HCT116 (cell line): ENCODE measurements at regions not wholly inside any gene's neighbourhood (a gene's known extent, or its start where the extent isn't known, plus 50 kb on each side); places are given as distances from the start of the nearest gene placed in this dataset.
"Not testable (repeated sequence)": the region's sequence is repeated elsewhere in the genome, so short reads cannot be mapped to it uniquely, and the experiment has no call there.

ENCODE experiments used
- ATF3 ChIP-seq: IDR thresholded peaks from 2 replicates; pipeline ENCODE4 v1.6.1; 2012
- CTCF ChIP-seq, 3 experiments: fragments of 200-600 bp in 1 of 3; sonication (generic) in 1 of 3; IDR thresholded peaks in 2 of 3; conservative IDR thresholded peaks in 1 of 3; 2 replicates each; pipeline ENCODE4 v1.5.1; 2012 to 2017; ENCODE audit warnings: low read depth in 2 of 3, low read length in 2 of 3, antibody characterized with exemption in 1 of 3, borderline replicate concordance in 1 of 3, control low read depth in 1 of 3, mild to moderate bottlenecking in 1 of 3, mixed read lengths in 1 of 3, mixed run types in 1 of 3, moderate library complexity in 1 of 3; ENCODE audit not compliant: insufficient read depth in 1 of 3

GRCh38 chr2:91503572-91503958 is 2812.1 kb downstream of the RPIA start:
- not testable (repeated sequence) for TF ChIP-seq ATF3; CTCF (IDR thresholded peaks at IDR 0.05 in 2 of 3, conservative IDR thresholded peaks at IDR 0.05 in 1 of 3; ENCODE audit: borderline replicate concordance in 1 of 3, insufficient read depth in 1 of 3, low read depth in 2 of 3, low read length in 2 of 3)
